ENCODE measurements at regions not wholly inside any gene's neighbourhood (a gene's known extent, or its start where the extent isn't known, plus 50 kb on each side); places are given as distances from the start of the nearest gene placed in this dataset.

GRCh38 chr6:129911732-129912131 is 50.6 kb upstream of the TMEM244 start:
- no peak for TF ChIP-seq CTCF (IDR thresholded peaks at IDR 0.05; ENCODE audit: low read depth, low read length)
- in situ Hi-C loops (cut with HindIII; ENCODE audit: low sequenced_read_pairs), result no loop called here
- no peak overlapping the region for H3K4me3 ChIP-seq (ENCODE audit: low read depth, low read length)
- no peak for DNase-seq (ENCODE audit: low read depth, low spot score)

Data from astrocyte of the spinal cord (primary cell).